ENCODE measurements at regions not wholly inside any gene's neighbourhood (a gene's known extent, or its start where the extent isn't known, plus 50 kb on each side); places are given as distances from the start of the nearest gene placed in this dataset.

- DNase-seq (ENCODE audit: low spot score): no peak
Observed at GRCh38 chr6:156519940-156520339, 257.2 kb upstream of the ARID1B start.

GRCh38 chr6:156517088-156517487 lies 260.1 kb upstream of the ARID1B start:
- DNase-seq (ENCODE audit: low spot score): no peak

- no peak for DNase-seq (ENCODE audit: low spot score)
Observed at GRCh38 chr6:156515242-156515641, 261.9 kb upstream of the ARID1B start.

GRCh38 chr6:156513504-156513903 lies 263.7 kb upstream of the ARID1B start:
- DNase-seq (ENCODE audit: low spot score): no peak

GRCh38 chr6:156511570-156511969 lies 265.6 kb upstream of the ARID1B start:
- no peak for DNase-seq (ENCODE audit: low spot score)

GRCh38 chr6:156511051-156511450 lies 266.1 kb upstream of the ARID1B start:
- no peak for DNase-seq (ENCODE audit: low spot score)

- no peak for DNase-seq (ENCODE audit: low spot score)
Observed at GRCh38 chr6:156510242-156510641, 266.9 kb upstream of the ARID1B start.

- DNase-seq (ENCODE audit: low spot score): no peak
Observed at GRCh38 chr6:156509496-156509895, 267.7 kb upstream of the ARID1B start.

- no peak for DNase-seq (ENCODE audit: low spot score)
Observed at GRCh38 chr6:156508923-156509322, 268.3 kb upstream of the ARID1B start.

GRCh38 chr6:156508126-156508525 lies 269.1 kb upstream of the ARID1B start:
- DNase-seq (ENCODE audit: low spot score): no peak

- no peak for DNase-seq (ENCODE audit: low spot score)
Observed at GRCh38 chr6:156507656-156508055, 269.5 kb upstream of the ARID1B start.

- no peak for DNase-seq (ENCODE audit: low spot score)
Observed at GRCh38 chr6:156507106-156507505, 270.1 kb upstream of the ARID1B start.

GRCh38 chr6:156502969-156503504 lies 274.1 kb upstream of the ARID1B start:
- no peak for DNase-seq (ENCODE audit: low spot score)

- DNase-seq (ENCODE audit: low spot score): no peak
Observed at GRCh38 chr6:156497618-156498017, 279.6 kb upstream of the ARID1B start.

GRCh38 chr6:156487877-156488276 lies 289.3 kb upstream of the ARID1B start:
- DNase-seq (ENCODE audit: low spot score): no peak

GRCh38 chr6:156485150-156485549 lies 292.0 kb upstream of the ARID1B start:
- DNase-seq (ENCODE audit: low spot score): no peak

- DNase-seq (ENCODE audit: low spot score): no peak
Observed at GRCh38 chr6:156474507-156475120, 302.6 kb upstream of the ARID1B start.

- DNase-seq (ENCODE audit: low spot score): no peak
Observed at GRCh38 chr6:156471000-156471399, 306.2 kb upstream of the ARID1B start.

- no peak for DNase-seq (ENCODE audit: low spot score)
Observed at GRCh38 chr6:156464100-156464878, 312.9 kb upstream of the ARID1B start.

GRCh38 chr6:156461647-156462046 lies 315.5 kb upstream of the ARID1B start:
- no peak for DNase-seq (ENCODE audit: low spot score)

GRCh38 chr6:156457601-156458000 lies 319.6 kb upstream of the ARID1B start:
- no peak for DNase-seq (ENCODE audit: low spot score)

GRCh38 chr6:156455847-156456246 lies 321.3 kb upstream of the ARID1B start:
- DNase-seq (ENCODE audit: low spot score): no peak

GRCh38 chr6:156454867-156455266 lies 322.3 kb upstream of the ARID1B start:
- no peak for DNase-seq (ENCODE audit: low spot score)

GRCh38 chr6:156451726-156452125 lies 325.5 kb upstream of the ARID1B start:
- no peak for DNase-seq (ENCODE audit: low spot score)

Data from AG08395 (cell line).